Retina (tissue), 1 donor: ENCODE measurements at regions not wholly inside any gene's neighbourhood (a gene's known extent, or its start where the extent isn't known, plus 50 kb on each side); places are given as distances from the start of the nearest gene placed in this dataset.
A peak's percentile ranks its signal among the peaks of the same experiment; 100 is the strongest.
"Not testable (repeated sequence)": the region's sequence is repeated elsewhere in the genome, so short reads cannot be mapped to it uniquely, and the experiment has no call there.

ENCODE experiments used
- DNase-seq: peaks from one replicate; pipeline ENCODE4 v3.0.0-alpha.2; 2016

- no peak for DNase-seq
Observed at GRCh38 chr3:35950021-35950420, 310.7 kb downstream of the ARPP21 start.

- DNase-seq = no peak
Observed at GRCh38 chr3:35954413-35954812, 315.1 kb downstream of the ARPP21 start.

GRCh38 chr3:35965908-35966307, 326.6 kb downstream of the ARPP21 start:
- peak; percentile 25 for DNase-seq

- DNase-seq = no peak
Observed at GRCh38 chr3:35966629-35967464, 327.5 kb downstream of the ARPP21 start.

GRCh38 chr3:35968043-35968622, 328.8 kb downstream of the ARPP21 start:
- DNase-seq = no peak

GRCh38 chr3:35969406-35969805, 330.1 kb downstream of the ARPP21 start:
- DNase-seq = no peak

GRCh38 chr3:35970793-35971192, 331.5 kb downstream of the ARPP21 start:
- DNase-seq = no peak

- no peak for DNase-seq
Observed at GRCh38 chr3:35971686-35972085, 332.4 kb downstream of the ARPP21 start.

- DNase-seq = no peak
Observed at GRCh38 chr3:35974872-35975271, 335.5 kb downstream of the ARPP21 start.

GRCh38 chr3:35986161-35986560, 346.8 kb downstream of the ARPP21 start:
- DNase-seq = no peak

- no peak for DNase-seq
Observed at GRCh38 chr3:35987386-35987785, 348.1 kb downstream of the ARPP21 start.

- DNase-seq = no peak
Observed at GRCh38 chr3:35992041-35992440, 352.7 kb downstream of the ARPP21 start.

GRCh38 chr3:36011791-36012190, 368.5 kb upstream of the STAC start:
- DNase-seq = no peak

- DNase-seq = no peak
Observed at GRCh38 chr3:36013425-36013824, 366.9 kb upstream of the STAC start.

GRCh38 chr3:36025232-36025631, 355.1 kb upstream of the STAC start:
- no peak for DNase-seq

GRCh38 chr3:36032180-36033047, 347.9 kb upstream of the STAC start:
- no peak for DNase-seq

- DNase-seq = no peak
Observed at GRCh38 chr3:36058404-36059030, 321.8 kb upstream of the STAC start.

GRCh38 chr3:36060950-36061349, 319.4 kb upstream of the STAC start:
- DNase-seq = peak; percentile 1

- no peak for DNase-seq
Observed at GRCh38 chr3:36063992-36064391, 316.3 kb upstream of the STAC start.

GRCh38 chr3:36065321-36065720, 315.0 kb upstream of the STAC start:
- DNase-seq = no peak

- no peak for DNase-seq
Observed at GRCh38 chr3:36075491-36075890, 304.8 kb upstream of the STAC start.

GRCh38 chr3:36077320-36077719, 303.0 kb upstream of the STAC start:
- DNase-seq = no peak

- DNase-seq = not testable (repeated sequence)
Observed at GRCh38 chr3:36082958-36083357, 297.3 kb upstream of the STAC start.
